ENCODE measurements at regions not wholly inside any gene's neighbourhood (a gene's known extent, or its start where the extent isn't known, plus 50 kb on each side); places are given as distances from the start of the nearest gene placed in this dataset.

GRCh38 chr14:42145766-42146165 is 539.1 kb downstream of the LRFN5 start:
- no peak overlapping the region for H3K4me3 ChIP-seq (ENCODE audit: low read depth, low read length)
- DNase-seq = no peak
- no peaks in the 10 kb centered on the region for H3K4me1 ChIP-seq
- no peaks in the 10 kb centered on the region for H3K27me3 ChIP-seq
- no peaks in the 10 kb centered on the region for H3K9me3 ChIP-seq
- TF ChIP-seq CTCF (IDR thresholded peaks at IDR 0.05; ENCODE audit: low read depth, low read length) = no peak
- H3K36me3 ChIP-seq = no peaks in the 10 kb centered on the region

- no peak overlapping the region for H3K4me3 ChIP-seq (ENCODE audit: low read depth, low read length)
- DNase-seq = no peak
- no peaks in the 10 kb centered on the region for H3K27me3 ChIP-seq
- TF ChIP-seq CTCF (IDR thresholded peaks at IDR 0.05; ENCODE audit: low read depth, low read length) = no peak
- no peaks in the 10 kb centered on the region for H3K4me1 ChIP-seq
- no peaks in the 10 kb centered on the region for H3K36me3 ChIP-seq
- no peaks in the 10 kb centered on the region for H3K9me3 ChIP-seq
Measured at GRCh38 chr14:42143114-42143513, 536.4 kb downstream of the LRFN5 start.

- DNase-seq = no peak
Measured at GRCh38 chr14:42141328-42141727, 534.7 kb downstream of the LRFN5 start.

GRCh38 chr14:42140831-42141279 is 534.2 kb downstream of the LRFN5 start:
- TF ChIP-seq CTCF (IDR thresholded peaks at IDR 0.05; ENCODE audit: low read depth, low read length) = no peak
- DNase-seq = no peak
- no peaks in the 10 kb centered on the region for H3K4me1 ChIP-seq
- H3K27me3 ChIP-seq = no peaks in the 10 kb centered on the region
- no peak overlapping the region for H3K4me3 ChIP-seq (ENCODE audit: low read depth, low read length)
- no peaks in the 10 kb centered on the region for H3K9me3 ChIP-seq
- no peaks in the 10 kb centered on the region for H3K36me3 ChIP-seq

More at GRCh38 chr14:42141328-42141727, 534.7 kb downstream of the LRFN5 start:
- Histone ChIP-seq H3K4me1 (no peaks in the 10 kb centered on the region), H3K4me3 (ENCODE audit: low read depth, low read length) (no peak overlapping the region), H3K9me3 (no peaks in the 10 kb centered on the region), H3K36me3 (no peaks in the 10 kb centered on the region), H3K27me3 (no peaks in the 10 kb centered on the region)
- TF ChIP-seq CTCF (IDR thresholded peaks at IDR 0.05; ENCODE audit: low read depth, low read length) = no peak

GRCh38 chr14:42140001-42140400 is 533.3 kb downstream of the LRFN5 start:
- Histone ChIP-seq H3K4me1 (no peaks in the 10 kb centered on the region), H3K9me3 (no peaks in the 10 kb centered on the region), H3K27me3 (no peaks in the 10 kb centered on the region), H3K36me3 (no peaks in the 10 kb centered on the region), H3K4me3 (ENCODE audit: low read depth, low read length) (no peak overlapping the region)
- TF ChIP-seq CTCF (IDR thresholded peaks at IDR 0.05; ENCODE audit: low read depth, low read length) = no peak
- DNase-seq = no peak

- H3K9me3 ChIP-seq = no peaks in the 10 kb centered on the region
- no peak overlapping the region for H3K4me3 ChIP-seq (ENCODE audit: low read depth, low read length)
Measured at GRCh38 chr14:42138406-42138805, 531.7 kb downstream of the LRFN5 start.

More at GRCh38 chr14:42138406-42138805, 531.7 kb downstream of the LRFN5 start:
- Histone ChIP-seq H3K4me1 (no peaks in the 10 kb centered on the region), H3K27me3 (no peaks in the 10 kb centered on the region), H3K36me3 (no peaks in the 10 kb centered on the region)
- no peak for DNase-seq
- TF ChIP-seq CTCF (IDR thresholded peaks at IDR 0.05; ENCODE audit: low read depth, low read length) = no peak

Measured in BE2C (cell line).